ENCODE measurements at regions not wholly inside any gene's neighbourhood (a gene's known extent, or its start where the extent isn't known, plus 50 kb on each side); places are given as distances from the start of the nearest gene placed in this dataset.
"Not testable (repeated sequence)": the region's sequence is repeated elsewhere in the genome, so short reads cannot be mapped to it uniquely, and the experiment has no call there.

DNA sequence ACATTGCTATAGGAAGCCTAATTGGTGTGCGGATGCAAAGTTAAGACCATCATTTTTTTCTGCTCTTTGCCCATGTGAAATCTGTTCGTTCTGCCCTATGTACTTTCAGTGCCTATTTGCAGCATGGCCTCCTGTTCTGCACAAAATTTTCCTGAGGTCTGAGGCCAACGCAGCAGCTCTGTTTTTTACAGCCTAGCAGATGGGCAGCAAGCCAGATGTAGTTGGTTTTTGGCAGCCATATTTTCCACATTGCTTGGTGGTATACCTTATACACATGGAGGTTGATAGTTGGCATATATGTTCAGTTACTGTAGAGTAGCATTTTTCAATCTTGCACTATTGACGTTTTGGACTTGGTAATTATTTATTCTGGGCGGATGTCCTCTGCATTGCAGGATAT is 133.5 kb upstream of the MRPS30 start:
- no peak overlapping the region for H3K27ac ChIP-seq
- DNase-seq (ENCODE audit: low spot score), result no peak
- H3K4me1 ChIP-seq (replicated peaks), result no peaks in the 10 kb centered on the region
- H3K36me3 ChIP-seq, result no peaks in the 10 kb centered on the region
- intact Hi-C loops (cut with DNase I), result no loop called here
- no peak overlapping the region for H3K4me3 ChIP-seq
- no peaks in the 10 kb centered on the region for H3K9me3 ChIP-seq
- TF ChIP-seq POLR2A (IDR thresholded peaks at IDR 0.05) (no peak), CTCF (IDR thresholded peaks at IDR 0.05) (no peak), POLR2AphosphoS5 (IDR thresholded peaks at IDR 0.05) (no peak)
- 77% methylated on average over 5 of the region's 5 CpGs for WGBS
- no peaks in the 10 kb centered on the region for H3K27me3 ChIP-seq (replicated peaks; ENCODE audit: insufficient read depth)

DNA sequence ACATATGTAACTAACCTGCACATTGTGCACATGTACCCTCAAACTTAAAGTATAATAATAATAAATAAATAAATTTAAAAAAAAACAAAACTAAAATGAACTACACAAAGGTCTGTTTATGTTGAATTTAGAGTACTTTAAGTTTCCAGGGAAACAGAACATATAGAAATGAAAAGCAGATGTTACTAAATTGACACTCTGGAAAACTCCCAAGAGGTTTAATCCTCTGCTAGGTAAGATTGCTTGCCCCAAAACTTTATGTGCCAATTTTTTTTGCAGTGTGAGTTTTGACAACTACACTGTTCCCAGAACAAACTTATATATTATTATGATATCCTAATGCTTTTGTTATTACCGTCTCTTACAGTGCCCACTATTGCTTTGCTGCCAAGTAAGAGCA is 134.3 kb upstream of the MRPS30 start:
- Histone ChIP-seq H3K27ac (no peak overlapping the region), H3K4me1 (replicated peaks) (no peaks in the 10 kb centered on the region)
- TF ChIP-seq POLR2A (IDR thresholded peaks at IDR 0.05), result no peak
- no peak for TF ChIP-seq POLR2AphosphoS5 (IDR thresholded peaks at IDR 0.05)
- TF ChIP-seq CTCF (IDR thresholded peaks at IDR 0.05), result no peak

DNA sequence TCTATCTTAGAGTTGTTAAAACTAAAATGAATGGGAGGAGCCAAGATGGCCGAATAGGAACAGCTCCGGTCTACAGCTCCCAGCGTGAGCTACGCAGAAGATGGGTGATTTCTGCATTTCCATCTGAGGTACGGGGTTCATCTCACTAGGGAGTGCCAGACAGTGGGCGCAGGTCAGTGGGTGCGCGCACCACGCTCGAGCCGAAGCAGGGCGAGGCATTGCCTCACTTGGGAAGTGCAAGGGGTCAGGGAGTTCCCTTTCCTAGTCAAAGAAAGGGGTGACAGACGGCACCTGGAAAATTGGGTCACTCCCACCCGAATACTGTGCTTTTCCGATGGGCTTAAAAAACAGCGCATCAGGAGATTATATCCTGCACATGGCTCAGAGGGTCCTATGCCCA is 140.3 kb upstream of the MRPS30 start:
- H3K4me1 ChIP-seq (replicated peaks); H3K36me3 ChIP-seq; H3K4me3 ChIP-seq; intact Hi-C loops (cut with DNase I); H3K27me3 ChIP-seq (replicated peaks; ENCODE audit: insufficient read depth); H3K9me3 ChIP-seq; H3K27ac ChIP-seq; DNase-seq (ENCODE audit: low spot score): not testable (repeated sequence)
- 93% methylated on average over 16 of the region's 16 CpGs for WGBS

More for the DNA sequence above, 134.3 kb upstream of the MRPS30 start:
- no peak for DNase-seq (ENCODE audit: low spot score)
- Histone ChIP-seq H3K36me3 (no peaks in the 10 kb centered on the region), H3K27me3 (replicated peaks; ENCODE audit: insufficient read depth) (no peaks in the 10 kb centered on the region), H3K9me3 (no peaks in the 10 kb centered on the region), H3K4me3 (no peak overlapping the region)
- WGBS, result 92% methylated on average over 1 of the region's 1 CpG
- intact Hi-C loops (cut with DNase I), result no loop called here

- WGBS, result 86% methylated on average over 8 of the region's 9 CpGs
Measured at GRCh38 chr5:44665101-44665701, 143.5 kb upstream of the MRPS30 start.

GRCh38 chr5:44664711-44665100 is 144.0 kb upstream of the MRPS30 start:
- no peaks in the 10 kb centered on the region for H3K9me3 ChIP-seq

More at GRCh38 chr5:44665101-44665701, 143.5 kb upstream of the MRPS30 start:
- H3K9me3 ChIP-seq, result no peaks in the 10 kb centered on the region
- H3K27me3 ChIP-seq (replicated peaks; ENCODE audit: insufficient read depth), result no peaks in the 10 kb centered on the region
- H3K27ac ChIP-seq, result no peak overlapping the region
- H3K36me3 ChIP-seq, result no peaks in the 10 kb centered on the region
- H3K4me3 ChIP-seq, result no peak overlapping the region
- no peak for TF ChIP-seq CTCF (IDR thresholded peaks at IDR 0.05)
- TF ChIP-seq POLR2A (IDR thresholded peaks at IDR 0.05), result no peak
- no peak for TF ChIP-seq POLR2AphosphoS5 (IDR thresholded peaks at IDR 0.05)
- DNase-seq (ENCODE audit: low spot score), result no peak
- H3K4me1 ChIP-seq (replicated peaks), result no peaks in the 10 kb centered on the region
- intact Hi-C loops (cut with DNase I), result no loop called here

More at GRCh38 chr5:44664711-44665100, 144.0 kb upstream of the MRPS30 start:
- intact Hi-C loops (cut with DNase I), result no loop called here
- Histone ChIP-seq H3K4me1 (replicated peaks) (no peaks in the 10 kb centered on the region), H3K36me3 (no peaks in the 10 kb centered on the region), H3K27ac (no peak overlapping the region), H3K27me3 (replicated peaks; ENCODE audit: insufficient read depth) (no peaks in the 10 kb centered on the region), H3K4me3 (no peak overlapping the region)
- no peak for TF ChIP-seq POLR2A (IDR thresholded peaks at IDR 0.05)
- TF ChIP-seq CTCF (IDR thresholded peaks at IDR 0.05), result no peak
- no peak for TF ChIP-seq POLR2AphosphoS5 (IDR thresholded peaks at IDR 0.05)
- 83% methylated on average over 3 of the region's 3 CpGs for WGBS
- no peak for DNase-seq (ENCODE audit: low spot score)

Data from prostate gland (tissue), 2 donors.